MG63 (cell line): ENCODE measurements at regions not wholly inside any gene's neighbourhood (a gene's known extent, or its start where the extent isn't known, plus 50 kb on each side); places are given as distances from the start of the nearest gene placed in this dataset.

ENCODE experiments used
- DNase-seq: peaks from one replicate; pipeline ENCODE4 v3.0.0-alpha.2; 2020
- H3K27me3 ChIP-seq: fragments of 250-450 bp; sonication (Bioruptor Pico); 2 replicates; pipeline ENCODE4 v1.5.1; 2020; ENCODE audit warnings: mild to moderate bottlenecking, moderate library complexity
- H3K36me3 ChIP-seq: fragments of 250-450 bp; sonication (Bioruptor Pico); 2 replicates; pipeline ENCODE4 v1.5.1; 2020; ENCODE audit warnings: mild to moderate bottlenecking, moderate library complexity
- H3K4me3 ChIP-seq: fragments of 250-450 bp; sonication (Bioruptor Pico); 2 replicates; pipeline ENCODE4 v1.5.1; 2020; ENCODE audit warnings: mild to moderate bottlenecking, moderate library complexity
- H3K9me3 ChIP-seq: fragments of 250-450 bp; sonication (Bioruptor Pico); 2 replicates; pipeline ENCODE4 v1.5.1; 2020; ENCODE audit warnings: mild to moderate bottlenecking, moderate library complexity

DNA sequence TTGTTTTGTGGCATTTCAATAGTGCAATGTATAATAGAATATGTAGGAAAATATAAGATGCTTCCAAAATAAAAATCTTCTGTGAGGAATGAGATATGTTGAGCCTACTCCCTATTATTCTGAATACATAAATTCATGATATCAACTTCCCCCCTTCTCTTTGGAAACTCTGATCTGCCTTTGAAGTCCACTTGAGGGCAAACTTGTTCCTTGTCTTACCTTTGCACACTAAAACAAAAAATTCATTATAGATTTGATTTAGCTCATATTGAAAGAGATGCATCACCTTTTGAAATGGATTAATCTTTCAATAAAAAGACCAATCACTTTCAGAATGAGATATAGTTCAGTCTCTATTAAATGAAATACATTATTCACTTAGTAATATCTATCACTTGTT lies 580.7 kb upstream of the ADGRL4 start:
- H3K27me3 ChIP-seq, result no peaks in the 10 kb centered on the region
- H3K36me3 ChIP-seq, result no peaks in the 10 kb centered on the region
- no peak for DNase-seq
- no peaks in the 10 kb centered on the region for H3K9me3 ChIP-seq
- no peak overlapping the region for H3K4me3 ChIP-seq

- H3K9me3 ChIP-seq, result no peaks in the 10 kb centered on the region
- no peak for DNase-seq
Observed at GRCh38 chr1:79585801-79586200, 579.3 kb upstream of the ADGRL4 start.

DNA sequence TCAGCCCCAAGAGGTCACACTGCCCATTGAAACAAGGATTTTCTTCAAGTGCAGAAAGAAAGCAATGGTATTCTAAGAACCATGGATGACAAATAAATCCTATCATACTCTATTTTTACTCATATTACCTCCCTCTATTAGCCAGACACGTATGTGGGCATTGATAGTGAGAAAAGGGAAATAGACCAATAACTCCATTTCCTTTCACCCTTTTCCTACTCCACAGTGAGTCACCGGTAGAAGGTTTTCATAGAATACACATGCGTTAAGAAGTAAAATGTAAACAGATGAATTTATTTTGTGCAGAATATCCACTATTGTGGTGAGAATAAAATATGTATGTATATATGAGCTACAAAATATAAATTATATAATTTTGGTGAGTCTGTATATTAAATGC lies 568.9 kb upstream of the ADGRL4 start:
- Histone ChIP-seq H3K9me3 (no peaks in the 10 kb centered on the region), H3K4me3 (no peak overlapping the region), H3K36me3 (no peaks in the 10 kb centered on the region), H3K27me3 (no peaks in the 10 kb centered on the region)
- no peak for DNase-seq

More at GRCh38 chr1:79585801-79586200, 579.3 kb upstream of the ADGRL4 start:
- Histone ChIP-seq H3K36me3 (no peaks in the 10 kb centered on the region), H3K4me3 (no peak overlapping the region), H3K27me3 (no peaks in the 10 kb centered on the region)

DNA sequence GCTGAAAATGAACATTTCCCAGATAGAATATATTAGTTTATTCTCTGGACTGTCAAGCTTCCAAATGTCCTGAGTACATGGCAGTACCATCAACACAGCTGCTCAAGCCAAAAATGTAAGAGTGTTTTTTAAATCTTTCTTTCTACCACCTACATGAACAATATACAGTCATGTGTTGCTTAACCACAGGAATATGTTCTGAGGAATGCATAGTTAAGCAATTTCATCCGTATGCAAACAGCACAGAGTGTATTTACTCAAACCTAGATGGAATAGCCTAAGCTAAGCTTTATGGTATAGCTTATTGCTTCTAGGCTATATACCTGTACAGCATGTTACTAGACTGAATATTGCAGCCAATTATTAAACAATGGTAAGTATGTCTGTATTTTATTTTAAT lies 561.9 kb upstream of the ADGRL4 start:
- DNase-seq, result no peak
- no peaks in the 10 kb centered on the region for H3K27me3 ChIP-seq
- no peaks in the 10 kb centered on the region for H3K36me3 ChIP-seq
- no peaks in the 10 kb centered on the region for H3K9me3 ChIP-seq
- no peak overlapping the region for H3K4me3 ChIP-seq

DNA sequence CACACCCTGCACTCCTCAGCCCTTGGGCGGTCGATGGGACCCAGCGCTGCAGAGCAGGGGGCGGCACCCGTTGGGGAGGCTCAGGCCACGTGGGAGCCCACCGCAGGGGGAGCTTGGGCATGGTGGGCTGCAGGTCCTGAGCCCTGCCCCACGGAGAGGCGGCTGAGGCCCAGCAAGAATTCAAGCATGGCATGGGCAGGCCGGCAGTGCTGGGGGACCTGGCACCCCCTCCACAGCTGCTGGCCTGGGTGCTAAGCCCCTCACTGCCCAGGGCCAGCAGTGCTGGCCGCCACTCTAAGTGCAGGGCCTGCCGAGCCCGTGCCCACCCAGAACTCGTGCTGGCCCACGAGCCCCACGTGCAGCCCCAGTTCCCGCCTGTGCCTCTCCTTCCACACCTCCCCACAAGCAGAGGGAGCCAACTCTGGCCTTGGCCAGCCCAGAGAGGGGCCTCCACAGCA lies 555.0 kb upstream of the ADGRL4 start:
- DNase-seq, result no peak
- Histone ChIP-seq H3K4me3 (no peak overlapping the region), H3K9me3 (no peaks in the 10 kb centered on the region), H3K36me3 (no peaks in the 10 kb centered on the region), H3K27me3 (no peaks in the 10 kb centered on the region)

DNA sequence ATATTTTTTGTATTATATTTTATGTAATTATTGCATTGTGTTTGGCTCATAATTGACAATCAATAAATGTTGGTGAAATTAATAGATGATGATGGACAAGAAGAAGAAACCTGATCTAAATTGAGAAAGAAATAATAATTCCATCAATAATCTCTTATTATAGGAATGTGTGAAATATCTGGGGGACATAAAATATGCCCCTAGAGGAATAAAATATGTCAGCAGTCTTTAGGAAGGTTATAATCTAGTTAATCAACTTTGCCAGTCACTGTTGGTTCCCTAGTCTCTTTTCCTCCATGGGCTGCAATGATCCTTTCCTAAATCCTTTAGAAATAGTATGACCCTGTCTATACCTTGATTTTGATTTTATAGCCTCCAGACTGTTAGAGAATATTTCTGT lies 549.7 kb upstream of the ADGRL4 start:
- DNase-seq, result no peak
- Histone ChIP-seq H3K4me3 (no peak overlapping the region), H3K36me3 (no peaks in the 10 kb centered on the region), H3K9me3 (no peaks in the 10 kb centered on the region), H3K27me3 (no peaks in the 10 kb centered on the region)

DNA sequence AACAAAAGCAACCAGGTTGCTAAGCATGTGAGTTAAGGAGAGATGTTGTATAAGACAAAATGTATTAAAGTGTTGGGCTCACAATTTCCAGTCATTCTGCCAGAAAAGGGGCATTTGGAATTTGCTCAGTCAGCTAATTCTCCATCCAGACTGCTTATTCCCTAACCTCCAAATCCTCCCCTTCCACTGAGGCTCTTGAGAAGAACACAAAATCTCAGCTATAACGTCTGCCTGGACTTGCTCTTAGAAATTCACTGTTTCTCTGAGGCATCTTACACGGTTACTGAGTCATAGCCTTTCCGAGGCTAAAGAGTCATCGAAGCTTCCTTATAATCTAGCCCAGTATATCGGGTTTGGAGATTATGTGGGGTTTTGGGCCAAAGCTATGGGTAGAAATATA lies 548.2 kb upstream of the ADGRL4 start:
- Histone ChIP-seq H3K9me3 (no peaks in the 10 kb centered on the region), H3K27me3 (no peaks in the 10 kb centered on the region), H3K4me3 (no peak overlapping the region), H3K36me3 (no peaks in the 10 kb centered on the region)
- DNase-seq, result no peak

DNA sequence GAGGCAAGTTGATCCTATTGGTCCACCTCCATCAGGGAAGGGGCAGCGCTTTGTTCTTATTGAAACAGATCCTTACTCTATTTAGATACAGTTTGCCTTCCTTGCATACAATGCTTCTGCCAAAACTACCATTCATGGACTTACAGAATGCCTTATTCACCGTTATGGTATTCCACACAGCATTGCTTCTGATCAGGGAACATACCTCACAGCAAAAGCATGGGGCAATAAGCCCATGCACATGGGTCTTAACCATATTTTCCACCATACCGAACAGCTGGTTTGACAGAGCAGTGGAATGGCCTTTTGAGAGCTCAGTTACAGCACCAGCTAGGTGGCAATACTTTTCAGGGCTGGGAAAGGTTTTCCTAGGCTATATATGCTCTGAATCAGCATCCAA lies 544.8 kb upstream of the ADGRL4 start:
- H3K4me3 ChIP-seq, result no peak overlapping the region
- no peak for DNase-seq
- no peaks in the 10 kb centered on the region for H3K27me3 ChIP-seq
- no peaks in the 10 kb centered on the region for H3K9me3 ChIP-seq
- H3K36me3 ChIP-seq, result no peaks in the 10 kb centered on the region

GRCh38 chr1:79550402-79550801 lies 543.9 kb upstream of the ADGRL4 start:
- no peaks in the 10 kb centered on the region for H3K36me3 ChIP-seq
- no peak for DNase-seq
- no peaks in the 10 kb centered on the region for H3K27me3 ChIP-seq
- no peak overlapping the region for H3K4me3 ChIP-seq
- H3K9me3 ChIP-seq, result no peaks in the 10 kb centered on the region

DNA sequence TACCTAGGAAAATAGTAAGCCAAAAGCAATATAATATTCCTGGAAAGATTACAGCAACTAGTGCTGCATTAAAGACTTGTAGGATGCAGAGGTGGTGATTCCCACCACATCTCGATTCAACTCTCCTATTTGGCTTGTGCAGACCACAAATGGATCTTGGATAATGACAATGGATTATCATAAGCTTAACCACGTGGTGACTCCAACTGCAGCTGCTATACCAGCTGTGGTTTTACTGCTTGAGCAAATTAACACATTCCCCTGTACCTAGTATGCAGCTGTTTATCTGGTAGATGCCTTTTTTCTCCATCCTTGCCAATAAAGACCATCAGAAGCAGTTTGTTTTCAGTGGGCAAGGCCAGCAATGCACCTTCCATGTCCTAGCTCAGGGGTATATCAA lies 542.7 kb upstream of the ADGRL4 start:
- no peak overlapping the region for H3K4me3 ChIP-seq
- H3K27me3 ChIP-seq, result no peaks in the 10 kb centered on the region
- H3K36me3 ChIP-seq, result no peaks in the 10 kb centered on the region
- H3K9me3 ChIP-seq, result no peaks in the 10 kb centered on the region
- DNase-seq, result no peak

DNA sequence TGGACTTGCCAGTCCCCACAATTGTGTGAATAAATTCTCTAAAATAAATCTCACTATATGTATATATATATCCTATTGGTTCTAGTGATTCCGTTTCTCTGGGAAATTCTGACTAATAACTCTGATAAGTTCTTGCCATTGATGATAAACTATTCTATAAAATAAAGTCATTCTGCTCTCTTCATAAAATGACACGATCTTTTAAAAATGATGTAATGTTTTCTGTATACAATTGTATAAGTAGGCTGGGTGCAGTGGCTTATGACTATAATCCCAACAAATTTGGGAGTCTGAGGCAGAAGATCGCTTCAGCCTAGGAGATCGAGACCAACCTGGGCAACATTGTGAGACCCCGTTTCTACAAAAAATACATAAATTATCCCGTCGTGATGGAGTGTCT lies 541.0 kb upstream of the ADGRL4 start:
- Histone ChIP-seq H3K27me3 (no peaks in the 10 kb centered on the region), H3K36me3 (no peaks in the 10 kb centered on the region), H3K4me3 (no peak overlapping the region), H3K9me3 (no peaks in the 10 kb centered on the region)
- DNase-seq, result no peak

DNA sequence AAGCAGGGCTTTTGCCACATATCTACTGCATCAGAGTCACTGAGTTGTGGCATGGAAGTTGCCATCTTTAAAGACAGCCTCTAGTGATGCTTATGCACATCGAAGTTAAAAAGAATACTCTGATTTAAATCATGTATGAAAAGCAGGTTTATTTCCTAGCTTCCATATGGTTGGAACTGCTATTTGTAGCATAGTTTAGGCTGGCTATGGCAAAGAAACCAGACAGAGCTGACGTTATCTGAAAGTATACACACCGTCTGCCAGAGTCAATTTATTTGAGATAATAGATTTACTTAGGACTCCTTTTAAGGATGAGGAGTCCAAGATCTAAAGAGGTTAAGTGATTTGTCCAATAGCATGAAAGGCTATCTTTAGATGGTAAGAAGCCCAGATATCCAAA lies 536.9 kb upstream of the ADGRL4 start:
- H3K27me3 ChIP-seq, result no peaks in the 10 kb centered on the region
- H3K4me3 ChIP-seq, result no peak overlapping the region
- H3K36me3 ChIP-seq, result no peaks in the 10 kb centered on the region
- DNase-seq, result no peak
- no peaks in the 10 kb centered on the region for H3K9me3 ChIP-seq

- no peak for DNase-seq
- Histone ChIP-seq H3K36me3 (no peaks in the 10 kb centered on the region), H3K4me3 (no peak overlapping the region), H3K9me3 (no peaks in the 10 kb centered on the region), H3K27me3 (no peaks in the 10 kb centered on the region)
Observed at GRCh38 chr1:79539001-79539400, 532.5 kb upstream of the ADGRL4 start.

DNA sequence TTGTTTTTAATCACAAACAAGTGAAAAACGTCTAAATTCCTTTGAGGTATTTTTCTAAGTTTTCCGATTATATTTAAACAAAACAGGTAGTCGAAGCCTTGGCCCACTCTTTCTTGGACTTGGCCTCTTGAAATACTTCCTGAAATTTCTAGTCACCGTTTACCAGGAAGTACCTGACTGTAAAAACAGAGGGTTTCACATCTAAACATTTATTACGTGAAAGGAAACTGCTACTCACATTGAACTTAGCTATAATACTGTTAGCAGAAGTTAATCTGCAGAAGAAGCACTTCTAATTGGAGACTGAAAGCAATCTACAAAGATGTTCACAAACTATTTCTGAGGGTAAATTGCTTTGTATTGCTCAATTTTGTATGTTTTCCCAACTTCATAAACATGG lies 526.0 kb upstream of the ADGRL4 start:
- no peak for DNase-seq
- Histone ChIP-seq H3K27me3 (no peaks in the 10 kb centered on the region), H3K9me3 (no peaks in the 10 kb centered on the region), H3K4me3 (no peak overlapping the region), H3K36me3 (no peaks in the 10 kb centered on the region)

DNA sequence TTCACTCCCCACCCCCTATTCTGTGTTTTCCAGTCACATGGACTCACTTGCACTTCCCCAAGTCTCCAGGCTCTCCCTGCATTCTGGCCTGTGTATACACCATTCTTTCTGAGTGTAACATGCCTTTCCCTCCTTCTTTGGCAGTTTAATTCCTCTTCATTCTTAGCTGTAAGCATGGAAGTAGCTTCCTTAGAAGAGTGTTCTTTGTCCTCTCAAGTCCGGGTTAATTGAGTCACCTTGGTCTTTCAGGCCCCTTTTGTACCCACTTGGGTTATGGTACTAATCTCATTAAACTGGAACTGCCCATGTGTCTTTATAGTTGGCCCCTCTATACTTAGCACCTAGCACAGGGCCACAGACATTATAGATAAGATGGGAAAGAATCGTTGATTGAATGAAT lies 525.3 kb upstream of the ADGRL4 start:
- Histone ChIP-seq H3K36me3 (no peaks in the 10 kb centered on the region), H3K9me3 (no peaks in the 10 kb centered on the region), H3K4me3 (no peak overlapping the region), H3K27me3 (no peaks in the 10 kb centered on the region)
- no peak for DNase-seq

GRCh38 chr1:79530476-79530875 lies 523.9 kb upstream of the ADGRL4 start:
- no peak for DNase-seq
- Histone ChIP-seq H3K36me3 (no peaks in the 10 kb centered on the region), H3K4me3 (no peak overlapping the region), H3K27me3 (no peaks in the 10 kb centered on the region), H3K9me3 (no peaks in the 10 kb centered on the region)

GRCh38 chr1:79530055-79530454 lies 523.5 kb upstream of the ADGRL4 start:
- no peaks in the 10 kb centered on the region for H3K36me3 ChIP-seq
- H3K4me3 ChIP-seq, result no peak overlapping the region
- DNase-seq, result no peak
- H3K27me3 ChIP-seq, result no peaks in the 10 kb centered on the region
- no peaks in the 10 kb centered on the region for H3K9me3 ChIP-seq

GRCh38 chr1:79524126-79524525 lies 517.6 kb upstream of the ADGRL4 start:
- DNase-seq, result no peak
- H3K4me3 ChIP-seq, result no peak overlapping the region
- H3K9me3 ChIP-seq, result no peaks in the 10 kb centered on the region
- H3K27me3 ChIP-seq, result no peaks in the 10 kb centered on the region
- H3K36me3 ChIP-seq, result no peaks in the 10 kb centered on the region

- DNase-seq, result no peak
- Histone ChIP-seq H3K4me3 (no peak overlapping the region), H3K27me3 (no peaks in the 10 kb centered on the region), H3K36me3 (no peaks in the 10 kb centered on the region), H3K9me3 (no peaks in the 10 kb centered on the region)
Observed at GRCh38 chr1:79519084-79519760, 512.7 kb upstream of the ADGRL4 start.
